ENCODE measurements at regions not wholly inside any gene's neighbourhood (a gene's known extent, or its start where the extent isn't known, plus 50 kb on each side); places are given as distances from the start of the nearest gene placed in this dataset.

DNA sequence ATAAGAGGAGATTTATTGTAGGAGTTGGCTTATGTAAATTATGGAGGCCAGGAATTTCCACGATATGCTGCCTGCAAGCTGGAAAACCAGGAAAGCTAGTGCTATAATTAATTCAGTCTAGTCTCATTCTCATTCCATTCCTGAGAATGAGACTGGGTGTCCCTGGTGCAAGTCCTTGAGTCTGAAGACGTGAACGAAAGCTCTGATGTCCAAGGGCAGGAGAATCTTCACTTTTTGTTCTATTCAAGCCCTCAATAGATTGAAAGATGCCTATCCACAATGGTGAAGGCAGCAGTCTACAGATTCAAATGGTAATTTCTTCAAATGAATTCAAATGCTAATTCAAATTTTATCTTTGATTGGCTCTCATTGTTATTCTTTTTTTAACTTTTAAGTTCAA is 851.1 kb upstream of the MGAT4C start:
- no peak for TF ChIP-seq POLR2A (IDR thresholded peaks at IDR 0.05)
- TF ChIP-seq, protein P1, sequence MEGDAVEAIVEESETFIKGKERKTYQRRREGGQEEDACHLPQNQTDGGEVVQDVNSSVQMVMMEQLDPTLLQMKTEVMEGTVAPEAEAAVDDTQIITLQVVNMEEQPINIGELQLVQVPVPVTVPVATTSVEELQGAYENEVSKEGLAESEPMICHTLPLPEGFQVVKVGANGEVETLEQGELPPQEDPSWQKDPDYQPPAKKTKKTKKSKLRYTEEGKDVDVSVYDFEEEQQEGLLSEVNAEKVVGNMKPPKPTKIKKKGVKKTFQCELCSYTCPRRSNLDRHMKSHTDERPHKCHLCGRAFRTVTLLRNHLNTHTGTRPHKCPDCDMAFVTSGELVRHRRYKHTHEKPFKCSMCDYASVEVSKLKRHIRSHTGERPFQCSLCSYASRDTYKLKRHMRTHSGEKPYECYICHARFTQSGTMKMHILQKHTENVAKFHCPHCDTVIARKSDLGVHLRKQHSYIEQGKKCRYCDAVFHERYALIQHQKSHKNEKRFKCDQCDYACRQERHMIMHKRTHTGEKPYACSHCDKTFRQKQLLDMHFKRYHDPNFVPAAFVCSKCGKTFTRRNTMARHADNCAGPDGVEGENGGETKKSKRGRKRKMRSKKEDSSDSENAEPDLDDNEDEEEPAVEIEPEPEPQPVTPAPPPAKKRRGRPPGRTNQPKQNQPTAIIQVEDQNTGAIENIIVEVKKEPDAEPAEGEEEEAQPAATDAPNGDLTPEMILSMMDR (IDR thresholded peaks at IDR 0.05), result no peak
